HG03095 (cell line): ENCODE measurements at regions not wholly inside any gene's neighbourhood (a gene's known extent, or its start where the extent isn't known, plus 50 kb on each side); places are given as distances from the start of the nearest gene placed in this dataset.
A peak's percentile ranks its signal among the peaks of the same experiment; 100 is the strongest.

Experiments used
- ATAC-seq: cut with Tn5 transposase; IDR thresholded peaks from one replicate; pipeline ENCODE4 v1.9.1; 2021; ENCODE audit warnings: moderate library complexity; ENCODE audit not compliant: unreplicated experiment

GRCh38 chr3:178439504-178439903, 96.7 kb upstream of the KCNMB2 start:
- ATAC-seq: no peak

DNA sequence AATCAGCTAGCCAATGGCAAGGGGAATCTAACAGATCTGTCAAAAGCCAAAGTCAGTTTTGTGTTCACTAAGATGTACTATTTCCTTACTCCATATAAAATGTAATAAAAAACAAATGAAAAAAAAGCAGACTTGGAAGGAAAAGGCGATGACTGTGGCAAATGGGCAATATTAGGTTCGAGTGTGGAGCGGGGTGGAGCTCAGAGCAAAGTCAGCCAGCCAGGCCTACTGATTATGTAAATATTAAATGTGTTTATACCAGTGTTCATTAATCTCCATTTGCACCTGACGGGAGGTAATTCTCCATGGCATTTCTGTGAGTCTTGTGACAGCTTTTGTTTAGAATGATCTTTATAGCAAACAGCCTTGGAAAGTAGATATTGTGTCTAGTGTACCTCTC, 96.2 kb upstream of the KCNMB2 start:
- ATAC-seq: no peak

GRCh38 chr3:178443634-178444033, 92.6 kb upstream of the KCNMB2 start:
- ATAC-seq: no peak

DNA sequence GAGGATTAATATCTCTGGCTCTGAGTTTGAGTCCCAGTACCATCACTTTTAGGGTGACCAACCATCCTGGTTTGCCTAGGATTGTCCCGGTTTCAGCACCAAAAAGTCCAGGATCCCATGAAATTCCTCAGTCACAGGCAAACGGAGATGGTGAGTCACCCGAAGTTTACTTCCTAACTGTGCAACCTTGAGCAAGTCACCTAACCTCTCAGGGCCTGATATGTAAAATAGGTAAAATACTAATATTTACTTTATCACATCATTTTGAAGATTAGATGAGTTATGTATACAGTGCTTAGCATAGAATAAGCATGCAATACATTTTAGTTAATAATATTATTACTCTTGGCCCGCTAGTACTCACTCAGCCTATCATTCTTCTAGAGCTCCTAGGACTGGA, 91.1 kb upstream of the KCNMB2 start:
- no peak for ATAC-seq

DNA sequence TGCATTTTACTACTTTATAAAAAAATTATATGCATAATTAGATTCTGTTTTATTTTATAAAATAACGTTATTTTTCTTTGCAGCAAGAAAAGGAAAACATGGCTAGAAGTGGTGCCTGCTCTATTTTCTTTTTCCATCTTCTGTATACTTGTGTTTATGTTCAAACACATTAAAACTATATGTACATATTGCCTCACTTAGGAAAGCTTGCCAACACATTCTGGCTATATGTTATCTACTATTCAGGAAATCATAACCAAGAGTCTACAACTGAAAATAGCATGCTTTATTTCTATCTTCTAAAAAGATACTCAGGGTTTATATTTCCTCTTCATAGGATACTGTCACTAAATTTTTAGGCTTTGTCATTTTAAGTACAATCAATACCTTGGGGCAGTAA, 90.2 kb upstream of the KCNMB2 start:
- ATAC-seq: no peak

DNA sequence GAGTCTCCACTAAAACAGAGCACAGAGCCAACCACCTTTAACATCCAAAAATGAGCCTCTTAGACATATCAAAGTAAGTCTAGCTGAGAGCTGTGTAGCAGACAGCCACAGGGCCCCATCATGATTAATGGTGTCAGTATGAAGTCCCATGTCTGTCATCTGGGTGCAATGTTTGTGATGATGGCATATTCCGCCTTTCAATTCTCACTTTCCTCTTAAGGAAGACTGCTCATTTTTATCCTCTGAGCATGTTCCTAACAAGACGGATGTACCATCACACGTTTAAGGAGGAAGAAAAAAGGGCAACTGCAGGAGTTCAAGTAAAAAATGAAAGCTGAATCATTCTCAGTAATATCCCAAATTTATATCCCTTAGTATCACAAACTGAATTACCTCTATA, 85.8 kb upstream of the KCNMB2 start:
- no peak for ATAC-seq

DNA sequence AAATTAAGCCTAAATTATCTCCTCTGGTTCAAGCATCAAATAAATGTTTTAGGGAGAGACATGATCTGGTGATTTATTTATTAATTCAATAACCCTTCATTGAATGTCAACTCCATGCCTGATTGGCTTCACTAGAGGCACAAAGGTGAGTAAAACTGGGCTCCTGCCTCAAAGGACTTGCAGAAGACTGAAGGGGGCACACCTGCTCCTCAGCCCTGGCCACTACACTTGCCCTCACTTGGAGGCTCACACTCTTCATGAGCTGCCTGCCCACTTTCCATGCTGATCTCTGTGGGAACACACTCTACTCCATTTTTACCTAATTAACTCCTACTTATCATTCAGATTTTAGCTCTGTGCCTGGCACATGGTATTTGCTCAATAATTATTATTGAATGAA, 84.4 kb upstream of the KCNMB2 start:
- ATAC-seq: no peak

DNA sequence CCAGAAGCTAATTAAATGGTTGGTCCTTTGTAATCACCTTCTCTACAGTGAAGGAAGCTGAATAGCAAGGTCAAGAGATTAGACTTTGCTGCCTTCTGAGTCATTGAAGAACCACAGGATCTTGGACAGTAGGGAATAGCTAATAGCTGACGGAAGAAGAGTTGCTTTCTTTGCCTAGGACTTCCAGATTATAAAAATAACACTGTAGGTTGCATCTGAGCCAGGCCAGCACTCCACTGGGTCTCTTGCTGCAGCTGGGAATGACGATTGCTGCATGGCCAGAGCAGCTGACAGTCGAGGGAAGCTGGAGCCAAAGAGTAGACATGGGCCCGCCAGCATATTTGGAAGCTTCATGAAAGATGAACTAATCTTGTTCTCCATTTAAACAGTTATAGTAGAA, 81.5 kb upstream of the KCNMB2 start:
- ATAC-seq: no peak

DNA sequence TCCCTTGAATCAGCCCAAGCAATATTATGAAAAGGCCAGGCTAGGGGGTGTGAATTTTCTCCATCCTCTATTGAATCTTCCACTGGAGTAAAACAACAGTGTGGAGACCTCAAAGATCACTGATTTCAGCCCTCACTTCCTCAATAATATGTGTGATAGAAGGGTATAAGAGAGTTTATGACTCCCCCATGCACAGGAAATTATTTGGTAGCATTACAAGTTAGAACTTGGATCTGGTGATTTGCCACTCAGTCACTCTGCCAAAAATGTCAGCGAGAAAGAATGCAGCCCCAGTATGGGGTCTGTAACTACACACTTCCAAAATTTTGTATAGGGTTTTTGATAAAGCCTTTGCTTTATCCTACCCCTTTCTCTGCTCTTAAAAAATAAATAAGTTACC, 81.0 kb upstream of the KCNMB2 start:
- no peak for ATAC-seq

GRCh38 chr3:178455946-178456345, 80.3 kb upstream of the KCNMB2 start:
- ATAC-seq: no peak

DNA sequence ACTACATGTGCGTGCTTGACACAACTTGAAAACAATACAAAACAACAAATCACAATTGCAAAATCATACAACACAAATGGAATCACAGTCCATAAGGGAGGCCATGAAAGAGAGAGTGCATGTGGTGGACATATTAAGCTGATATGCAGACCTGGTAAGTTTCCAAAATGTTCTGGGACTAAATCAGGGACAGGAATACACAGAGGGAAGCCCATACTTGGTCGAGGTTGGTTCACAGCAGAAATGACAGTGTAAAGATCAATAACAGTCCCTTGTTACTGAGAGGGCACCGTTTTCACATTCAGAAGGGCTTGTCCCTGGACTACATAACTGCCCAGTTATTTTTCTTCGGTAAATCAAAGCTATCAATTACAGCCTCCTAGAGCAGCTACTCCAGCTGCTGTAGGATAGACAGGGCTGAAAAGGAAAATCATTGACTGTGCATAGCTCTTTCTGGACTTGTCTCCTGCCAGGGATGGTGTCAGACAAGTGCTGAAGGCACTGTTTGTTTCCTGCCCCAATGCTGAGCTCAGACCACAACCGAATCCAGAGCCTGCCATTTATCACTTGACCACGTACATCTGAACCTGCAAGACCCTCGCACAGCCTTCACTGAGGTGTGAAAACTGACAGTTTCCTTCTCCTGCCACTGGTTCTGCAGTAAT, 79.5 kb upstream of the KCNMB2 start:
- no peak for ATAC-seq

DNA sequence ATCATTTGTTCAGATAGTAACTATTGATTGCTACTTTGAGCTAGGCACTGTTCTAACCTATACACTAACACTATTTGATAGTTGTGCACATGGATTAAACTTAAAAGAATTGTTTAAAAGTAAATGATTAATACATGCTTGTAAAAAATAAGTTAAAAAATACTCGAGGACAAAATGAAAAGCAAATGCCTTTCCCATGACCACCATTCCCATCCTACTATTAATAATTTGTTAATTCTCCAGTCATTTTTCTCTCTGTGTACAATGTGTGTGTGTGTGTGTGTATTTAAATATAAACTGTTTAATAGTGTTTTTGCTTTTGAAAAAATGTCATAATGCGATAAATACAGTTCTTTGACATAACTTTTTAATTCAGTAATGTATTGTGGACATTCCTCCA, 78.7 kb upstream of the KCNMB2 start:
- no peak for ATAC-seq

- no peak for ATAC-seq
Observed at GRCh38 chr3:178458313-178459037, 77.8 kb upstream of the KCNMB2 start.

DNA sequence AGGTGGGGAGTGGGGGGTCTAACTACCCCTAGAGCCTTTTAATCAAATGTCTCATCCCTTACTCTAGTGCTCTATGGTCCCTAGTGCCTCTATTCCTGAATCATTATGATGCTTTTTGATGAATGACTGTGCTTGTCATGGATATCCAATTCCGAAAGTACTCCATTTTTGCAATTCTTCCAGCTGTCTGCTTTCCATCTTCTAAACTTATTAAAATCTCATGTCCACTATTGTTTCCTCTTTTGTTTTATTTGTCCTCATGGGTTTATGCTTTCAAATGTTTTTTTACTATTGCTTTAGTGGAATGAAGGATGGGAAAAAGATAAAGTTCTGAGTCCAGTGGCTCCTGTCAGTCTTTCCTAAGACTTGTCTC, 77.2 kb upstream of the KCNMB2 start:
- ATAC-seq: no peak

DNA sequence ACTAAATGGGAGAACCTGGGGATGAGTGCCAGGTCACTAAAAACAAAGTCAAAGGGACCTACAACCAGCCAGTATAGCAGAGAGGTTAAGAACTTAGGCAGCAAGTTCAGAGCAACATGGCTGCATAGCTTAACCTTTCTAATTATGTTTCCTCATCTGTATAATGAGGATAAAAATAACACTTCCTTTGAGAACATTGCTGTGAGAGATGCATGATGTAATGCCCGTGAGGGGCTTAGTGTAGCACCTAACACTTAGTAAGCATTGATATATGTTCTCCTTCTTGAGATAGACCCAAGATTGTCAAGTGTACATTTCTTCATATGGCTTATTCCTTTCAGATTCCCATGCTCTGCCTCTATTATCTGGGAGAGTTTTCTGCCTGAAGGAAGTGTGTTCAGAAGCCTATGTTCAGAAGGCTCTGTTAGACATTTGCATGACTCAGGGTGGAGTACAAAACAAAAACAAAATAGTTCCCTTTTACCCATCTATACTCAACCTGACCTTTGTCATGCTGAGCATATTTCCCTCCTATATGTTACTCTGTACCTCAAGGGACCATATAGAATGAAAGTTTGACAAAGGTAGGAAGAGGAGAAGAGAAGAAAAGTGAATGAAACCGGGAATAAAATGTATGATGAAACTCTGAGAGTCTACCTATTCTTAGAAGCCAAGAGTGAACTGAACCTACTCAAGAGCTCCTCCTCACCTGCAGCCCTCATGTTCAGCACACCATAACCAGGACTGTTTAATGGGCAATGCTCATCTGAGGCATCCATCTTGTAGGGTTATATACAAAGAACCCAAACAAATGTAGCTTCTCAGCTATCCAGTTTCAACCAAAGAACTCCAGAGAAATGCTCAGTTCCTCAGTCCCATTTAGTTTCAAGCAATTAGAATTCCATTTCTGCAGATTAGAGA, 70.7 kb upstream of the KCNMB2 start:
- no peak for ATAC-seq

GRCh38 chr3:178472941-178473340, 63.3 kb upstream of the KCNMB2 start:
- no peak for ATAC-seq

DNA sequence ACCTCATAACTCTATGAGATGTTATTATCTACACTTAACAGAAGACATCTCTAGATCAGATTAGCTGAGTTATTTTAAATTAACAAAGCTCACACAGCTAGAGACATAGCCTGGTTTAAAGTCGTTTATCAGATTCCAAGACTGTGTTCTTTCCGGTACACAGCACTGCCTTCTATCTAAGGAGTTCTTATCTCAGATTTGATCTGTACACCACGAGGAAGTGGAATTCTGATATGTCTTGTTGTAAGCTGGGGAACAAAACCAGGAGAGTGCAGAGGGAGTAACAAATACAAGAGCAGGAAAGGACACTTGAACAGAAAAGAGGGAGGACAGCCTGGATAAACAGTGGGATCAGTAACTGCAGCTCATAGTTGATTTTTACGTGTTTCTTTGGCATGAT, 61.7 kb upstream of the KCNMB2 start:
- no peak for ATAC-seq

GRCh38 chr3:178475062-178475461, 61.2 kb upstream of the KCNMB2 start:
- no peak for ATAC-seq

- ATAC-seq: no peak
Observed at GRCh38 chr3:178476886-178477285, 59.4 kb upstream of the KCNMB2 start.

- ATAC-seq: no peak
Observed at GRCh38 chr3:178479446-178479845, 56.8 kb upstream of the KCNMB2 start.

DNA sequence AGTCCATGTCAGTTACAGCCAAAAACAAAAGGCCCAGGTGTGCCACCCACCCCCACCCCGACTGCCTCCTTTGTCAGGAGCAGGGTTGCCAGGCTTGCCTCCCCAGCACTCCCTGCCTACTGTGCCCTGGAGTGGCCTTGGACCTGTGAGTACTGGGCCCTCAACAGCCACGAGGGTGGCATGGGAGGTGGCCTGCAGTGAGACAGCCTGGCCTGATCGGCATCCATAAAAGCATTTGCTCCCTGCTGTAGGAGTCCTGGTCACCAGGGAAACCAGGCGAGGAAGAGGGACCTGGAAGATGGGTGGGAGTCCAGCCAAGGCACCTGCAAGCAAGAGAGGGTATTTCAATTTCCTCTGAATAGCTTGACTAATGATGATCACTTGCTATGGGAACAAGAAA, 56.4 kb upstream of the KCNMB2 start:
- peak; percentile 1 for ATAC-seq

- peak; percentile 23 for ATAC-seq
Observed at GRCh38 chr3:178480274-178480673, 56.0 kb upstream of the KCNMB2 start.
